ENCODE measurements at regions not wholly inside any gene's neighbourhood (a gene's known extent, or its start where the extent isn't known, plus 50 kb on each side); places are given as distances from the start of the nearest gene placed in this dataset.

DNA sequence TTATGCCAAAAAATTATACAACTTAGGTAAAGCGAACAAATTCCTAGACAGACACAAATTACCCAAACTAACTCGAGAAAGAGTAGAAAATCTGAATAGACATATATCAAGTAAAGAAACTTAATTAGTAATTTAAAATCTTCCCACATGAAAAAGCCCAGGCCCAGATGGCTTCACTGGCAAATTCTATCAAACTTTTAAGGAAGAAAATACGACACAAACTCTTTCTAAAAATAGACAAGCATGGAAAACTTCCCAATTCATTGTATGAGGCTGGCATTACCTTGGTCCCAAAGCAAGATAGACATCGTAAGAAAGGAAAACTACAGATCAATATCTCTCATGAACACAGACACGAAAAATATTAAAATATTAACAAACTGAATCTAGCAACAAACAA, 135.3 kb downstream of the DRD1 start:
- no peak overlapping the region for H3K27ac Mint-ChIP-seq
- ChIA-PET POLR2A (no interaction called here), CTCF (no interaction called here)
- no peaks in the 10 kb centered on the region for H3K4me1 Mint-ChIP-seq (ENCODE audit: low read depth)
- DNase-seq, result no peak
- H3K36me3 Mint-ChIP-seq, result no peaks in the 10 kb centered on the region
- intact Hi-C loops (cut with micrococcal nuclease), result no loop called here
- no peak overlapping the region for H3K4me3 Mint-ChIP-seq
- H3K9me3 Mint-ChIP-seq, result peaks cover 18% of the 10 kb centered on the region
- H3K27me3 Mint-ChIP-seq, result peaks cover 12% of the 10 kb centered on the region

DNA sequence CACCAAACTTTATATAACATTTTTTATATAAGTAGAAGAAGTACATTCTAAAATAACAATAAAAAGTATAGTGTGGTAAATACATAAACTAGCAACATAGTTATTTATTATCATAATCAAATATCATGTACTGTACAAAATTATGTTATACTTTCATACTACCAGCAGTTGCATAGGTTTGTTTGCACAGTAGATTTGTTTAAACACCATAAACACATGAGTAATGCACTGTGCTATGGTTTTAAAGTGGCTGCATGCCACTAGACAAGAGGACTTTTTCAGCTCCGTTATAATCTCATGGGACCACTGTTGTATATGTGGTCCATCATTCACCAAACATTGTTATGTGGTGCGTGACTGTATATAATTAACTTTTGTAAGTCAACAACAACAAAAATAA, 137.6 kb downstream of the DRD1 start:
- no peaks in the 10 kb centered on the region for H3K36me3 Mint-ChIP-seq
- intact Hi-C loops (cut with micrococcal nuclease), result no loop called here
- ChIA-PET CTCF (no interaction called here), POLR2A (no interaction called here)
- peaks cover 21% of the 10 kb centered on the region for H3K9me3 Mint-ChIP-seq
- H3K27me3 Mint-ChIP-seq, result peaks cover 12% of the 10 kb centered on the region
- no peaks in the 10 kb centered on the region for H3K4me1 Mint-ChIP-seq (ENCODE audit: low read depth)
- H3K27ac Mint-ChIP-seq, result no peak overlapping the region
- DNase-seq, result no peak
- H3K4me3 Mint-ChIP-seq, result no peak overlapping the region

GRCh38 chr5:175305251-175305650, 138.7 kb downstream of the DRD1 start:
- Mint-ChIP-seq H3K36me3 (no peaks in the 10 kb centered on the region), H3K4me1 (ENCODE audit: low read depth) (no peaks in the 10 kb centered on the region), H3K27ac (no peak overlapping the region), H3K9me3 (peaks cover 21% of the 10 kb centered on the region), H3K27me3 (peaks cover 12% of the 10 kb centered on the region), H3K4me3 (no peak overlapping the region)
- ChIA-PET POLR2A (no interaction called here), CTCF (no interaction called here)
- DNase-seq, result no peak
- intact Hi-C loops (cut with micrococcal nuclease), result no loop called here

DNA sequence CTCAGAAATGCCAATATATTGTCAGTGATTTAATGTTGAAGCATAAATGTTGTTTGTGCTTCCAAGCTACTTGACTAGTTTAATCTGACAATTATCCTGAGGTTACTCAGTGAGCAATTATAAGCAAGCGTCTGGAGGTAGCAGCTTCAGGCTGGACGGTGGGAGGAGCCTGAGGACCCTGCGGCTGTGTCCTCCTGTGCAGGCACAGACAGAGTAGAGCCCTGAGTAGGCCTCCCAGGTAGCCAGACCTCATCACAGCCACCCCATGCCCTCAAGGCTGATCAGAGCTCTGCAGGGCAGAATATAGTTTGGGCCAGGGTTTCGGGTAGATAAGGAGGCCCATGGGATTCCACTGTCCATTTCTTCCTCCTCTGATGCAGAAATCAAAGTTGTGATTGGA, 153.6 kb downstream of the DRD1 start:
- ChIA-PET CTCF (no interaction called here), POLR2A (no interaction called here)
- no peaks in the 10 kb centered on the region for H3K4me1 Mint-ChIP-seq (ENCODE audit: low read depth)
- no peak overlapping the region for H3K27ac Mint-ChIP-seq
- intact Hi-C loops (cut with micrococcal nuclease), result no loop called here
- H3K4me3 Mint-ChIP-seq, result no peak overlapping the region
- DNase-seq, result no peak
- H3K9me3 Mint-ChIP-seq, result peaks cover 3% of the 10 kb centered on the region
- H3K36me3 Mint-ChIP-seq, result no peaks in the 10 kb centered on the region
- peaks cover 8% of the 10 kb centered on the region for H3K27me3 Mint-ChIP-seq

- Mint-ChIP-seq H3K36me3 (no peaks in the 10 kb centered on the region), H3K4me3 (no peak overlapping the region), H3K4me1 (ENCODE audit: low read depth) (no peaks in the 10 kb centered on the region), H3K27ac (no peak overlapping the region), H3K27me3 (peaks cover 11% of the 10 kb centered on the region), H3K9me3 (no peaks in the 10 kb centered on the region)
- ChIA-PET CTCF (no interaction called here), POLR2A (no interaction called here)
- no peak for DNase-seq
- intact Hi-C loops (cut with micrococcal nuclease), result no loop called here
These were observed 155.8 kb downstream of the DRD1 start for GRCh38 chr5:175288048-175288621.

DNA sequence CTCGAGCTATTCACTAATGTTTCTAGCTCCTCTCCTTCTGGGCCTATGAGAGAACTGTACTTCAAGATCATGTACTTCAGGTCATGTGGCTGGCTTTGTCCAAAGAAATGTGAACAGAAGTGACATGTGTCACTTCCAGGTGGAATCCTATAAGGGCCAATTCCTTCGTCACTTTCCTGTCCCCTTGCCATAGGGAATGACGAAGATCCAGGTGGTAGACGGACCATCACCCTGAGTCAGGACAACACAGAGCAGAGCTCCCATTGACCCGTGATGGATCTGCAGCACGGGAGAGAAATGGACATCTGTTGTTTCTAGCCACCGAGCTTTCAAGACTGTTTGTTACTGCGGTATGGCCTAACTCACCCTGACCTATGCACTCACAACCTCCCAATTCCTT, 157.0 kb downstream of the DRD1 start:
- Mint-ChIP-seq H3K4me1 (ENCODE audit: low read depth) (no peaks in the 10 kb centered on the region), H3K36me3 (no peaks in the 10 kb centered on the region), H3K27ac (no peak overlapping the region), H3K27me3 (peaks cover 11% of the 10 kb centered on the region), H3K9me3 (no peaks in the 10 kb centered on the region), H3K4me3 (no peak overlapping the region)
- ChIA-PET CTCF (no interaction called here), POLR2A (no interaction called here)
- intact Hi-C loops (cut with micrococcal nuclease), result no loop called here
- no peak for DNase-seq

GRCh38 chr5:175285261-175285660, 158.7 kb downstream of the DRD1 start:
- intact Hi-C loops (cut with micrococcal nuclease), result no loop called here
- CTCF ChIA-PET, result no interaction called here
- Mint-ChIP-seq H3K27ac (no peak overlapping the region), H3K9me3 (no peaks in the 10 kb centered on the region), H3K36me3 (no peaks in the 10 kb centered on the region), H3K27me3 (peaks cover 11% of the 10 kb centered on the region), H3K4me3 (no peak overlapping the region), H3K4me1 (ENCODE audit: low read depth) (no peaks in the 10 kb centered on the region)
- no peak for DNase-seq
- POLR2A ChIA-PET, result no interaction called here

GRCh38 chr5:175284806-175285205, 159.2 kb downstream of the DRD1 start:
- H3K4me1 Mint-ChIP-seq (ENCODE audit: low read depth), result no peaks in the 10 kb centered on the region
- ChIA-PET CTCF (no interaction called here), POLR2A (no interaction called here)
- no peak overlapping the region for H3K4me3 Mint-ChIP-seq
- no peak for DNase-seq
- H3K36me3 Mint-ChIP-seq, result no peaks in the 10 kb centered on the region
- no peaks in the 10 kb centered on the region for H3K9me3 Mint-ChIP-seq
- H3K27me3 Mint-ChIP-seq, result peaks cover 11% of the 10 kb centered on the region
- intact Hi-C loops (cut with micrococcal nuclease), result no loop called here
- no peak overlapping the region for H3K27ac Mint-ChIP-seq

GRCh38 chr5:175282611-175283225, 161.3 kb downstream of the DRD1 start:
- DNase-seq, result no peak
- no peak overlapping the region for H3K27ac Mint-ChIP-seq
- CTCF ChIA-PET, result no interaction called here
- no peak overlapping the region for H3K4me3 Mint-ChIP-seq
- POLR2A ChIA-PET, result no interaction called here
- H3K27me3 Mint-ChIP-seq, result peaks cover 10% of the 10 kb centered on the region
- no peaks in the 10 kb centered on the region for H3K36me3 Mint-ChIP-seq
- intact Hi-C loops (cut with micrococcal nuclease), result no loop called here
- H3K9me3 Mint-ChIP-seq, result no peaks in the 10 kb centered on the region
- H3K4me1 Mint-ChIP-seq (ENCODE audit: low read depth), result no peaks in the 10 kb centered on the region

DNA sequence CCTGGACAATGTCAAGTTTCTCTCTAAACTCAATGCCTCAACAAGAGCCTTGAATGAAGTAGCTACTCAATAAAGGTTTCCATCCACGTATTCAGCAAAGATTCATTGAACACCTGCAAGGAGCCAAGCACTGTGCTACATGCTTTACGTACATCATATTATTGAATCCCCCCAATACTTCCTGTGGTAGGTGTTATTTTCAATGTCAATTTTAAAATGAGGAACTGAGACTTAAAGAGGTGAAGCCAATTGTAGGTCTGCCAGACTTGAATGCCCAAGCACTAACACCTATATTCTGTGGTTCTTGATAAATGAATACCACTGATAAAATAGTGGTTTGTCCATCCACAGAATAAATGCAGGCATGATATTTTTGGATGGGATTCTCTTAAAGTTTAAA, 162.3 kb downstream of the DRD1 start:
- no peaks in the 10 kb centered on the region for H3K4me1 Mint-ChIP-seq (ENCODE audit: low read depth)
- H3K4me3 Mint-ChIP-seq, result no peak overlapping the region
- POLR2A ChIA-PET, result no interaction called here
- H3K27me3 Mint-ChIP-seq, result peaks cover 10% of the 10 kb centered on the region
- intact Hi-C loops (cut with micrococcal nuclease), result no loop called here
- no peaks in the 10 kb centered on the region for H3K36me3 Mint-ChIP-seq
- no peak for DNase-seq
- H3K27ac Mint-ChIP-seq, result no peak overlapping the region
- no peaks in the 10 kb centered on the region for H3K9me3 Mint-ChIP-seq
- CTCF ChIA-PET, result no interaction called here

DNA sequence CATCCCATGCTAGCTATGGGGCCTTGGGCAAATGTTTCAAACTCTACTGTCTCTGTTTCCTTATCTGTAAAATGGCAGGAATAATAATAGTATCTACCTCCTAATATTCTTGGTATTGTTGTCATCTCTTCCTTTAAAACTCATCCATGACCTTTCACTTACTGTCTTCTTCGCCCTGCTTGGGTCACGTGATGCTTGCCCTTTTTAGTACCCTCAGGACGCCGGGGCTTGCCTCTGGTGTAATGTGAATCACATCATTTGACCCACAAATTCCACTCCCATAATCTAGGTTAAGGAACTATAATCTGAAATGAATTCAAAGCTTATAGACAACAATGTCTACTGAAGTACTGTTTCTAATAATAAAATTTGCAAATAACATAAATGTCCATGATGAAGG, 162.7 kb downstream of the DRD1 start:
- Mint-ChIP-seq H3K4me3 (no peak overlapping the region), H3K9me3 (no peaks in the 10 kb centered on the region), H3K27ac (no peak overlapping the region), H3K27me3 (peaks cover 10% of the 10 kb centered on the region), H3K36me3 (no peaks in the 10 kb centered on the region), H3K4me1 (ENCODE audit: low read depth) (no peaks in the 10 kb centered on the region)
- intact Hi-C loops (cut with micrococcal nuclease), result no loop called here
- CTCF ChIA-PET, result interaction anchor here (0.6 kb wide), 1 partner anchor 183 kb away, joined by 3 read pairs; no protein-coding TSS in a partner anchor
- no peak for DNase-seq
- POLR2A ChIA-PET, result no interaction called here

GRCh38 chr5:175279506-175279905, 164.5 kb downstream of the DRD1 start:
- H3K4me3 Mint-ChIP-seq, result no peak overlapping the region
- no peak overlapping the region for H3K27ac Mint-ChIP-seq
- ChIA-PET CTCF (no interaction called here), POLR2A (no interaction called here)
- no peaks in the 10 kb centered on the region for H3K9me3 Mint-ChIP-seq
- DNase-seq, result no peak
- H3K27me3 Mint-ChIP-seq, result peaks cover 10% of the 10 kb centered on the region
- no peaks in the 10 kb centered on the region for H3K36me3 Mint-ChIP-seq
- intact Hi-C loops (cut with micrococcal nuclease), result no loop called here
- H3K4me1 Mint-ChIP-seq (ENCODE audit: low read depth), result no peaks in the 10 kb centered on the region

GRCh38 chr5:175275748-175276147, 168.2 kb downstream of the DRD1 start:
- CTCF ChIA-PET, result no interaction called here
- H3K27ac Mint-ChIP-seq, result no peak overlapping the region

More at GRCh38 chr5:175275748-175276147, 168.2 kb downstream of the DRD1 start:
- DNase-seq, result no peak
- H3K4me1 Mint-ChIP-seq (ENCODE audit: low read depth), result no peaks in the 10 kb centered on the region
- peaks cover 5% of the 10 kb centered on the region for H3K27me3 Mint-ChIP-seq
- no peak overlapping the region for H3K4me3 Mint-ChIP-seq
- no peaks in the 10 kb centered on the region for H3K9me3 Mint-ChIP-seq
- intact Hi-C loops (cut with micrococcal nuclease), result no loop called here
- no peaks in the 10 kb centered on the region for H3K36me3 Mint-ChIP-seq
- POLR2A ChIA-PET, result no interaction called here

Data from activated CD4-positive, alpha-beta memory T cell treated with anti-CD3 and anti-CD28 coated beads for 36 hours (primary cell).